SK-N-MC (cell line): ENCODE measurements at regions not wholly inside any gene's neighbourhood (a gene's known extent, or its start where the extent isn't known, plus 50 kb on each side); places are given as distances from the start of the nearest gene placed in this dataset.

Experiments used
- EZH2 ChIP-seq: fragments of 200-600 bp; sonication (generic); IDR thresholded peaks from one replicate; pipeline ENCODE4 v1.6.1; 2017; ENCODE audit warnings: antibody characterized with exemption
- FOXP2 ChIP-seq: optimal IDR thresholded peaks from 2 replicates; pipeline ENCODE3; 2011; ENCODE audit warnings: mild to moderate bottlenecking, moderate library complexity; ENCODE audit not compliant: insufficient read depth; ENCODE audit errors: extremely low read length, control extremely low read depth
- POLR2AphosphoS5 ChIP-seq: IDR thresholded peaks from 2 replicates; pipeline ENCODE4 v1.6.1; 2012; ENCODE audit warnings: mild to moderate bottlenecking, low read depth, low read length, borderline replicate concordance

DNA sequence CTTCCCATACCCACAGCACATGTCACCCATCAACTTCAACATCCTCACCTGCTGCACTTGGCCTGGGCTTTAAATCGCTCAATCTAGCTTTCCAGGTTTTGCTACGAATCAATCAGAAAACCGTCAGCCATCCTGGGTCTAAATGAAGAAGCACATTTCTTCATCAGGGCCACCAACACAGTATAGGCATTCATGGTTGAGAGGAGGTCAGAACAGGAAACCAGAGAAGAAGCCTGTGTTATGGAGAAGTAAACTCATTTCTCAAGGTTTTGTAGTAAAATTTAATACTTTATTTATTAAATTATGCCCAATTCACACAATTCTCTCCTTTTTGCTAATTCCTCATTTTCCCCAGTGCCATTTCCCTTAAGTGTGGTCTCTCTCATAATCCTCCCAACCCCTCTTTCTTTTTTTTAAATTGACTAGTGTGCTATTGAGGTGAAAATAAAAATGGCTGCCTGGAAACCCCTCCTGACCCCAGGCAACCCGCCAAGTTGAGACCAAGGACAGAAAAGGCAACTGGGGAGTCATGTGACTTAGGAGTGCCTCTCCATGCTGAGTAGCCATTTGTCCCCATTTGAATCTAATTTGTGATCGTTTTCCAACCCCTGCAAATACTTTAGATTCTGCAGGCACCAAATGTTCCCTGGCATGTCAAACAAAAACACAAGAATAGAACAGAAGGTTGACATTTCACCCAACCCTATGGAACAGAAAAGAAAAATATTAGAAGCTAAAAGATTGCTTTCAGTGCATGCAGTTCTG lies 181.1 kb upstream of the NAMPT start:
- TF ChIP-seq EZH2 = no peak
- TF ChIP-seq FOXP2 = no peak
- TF ChIP-seq POLR2AphosphoS5 = no peak
